HEK293 (cell line): ENCODE measurements at regions not wholly inside any gene's neighbourhood (a gene's known extent, or its start where the extent isn't known, plus 50 kb on each side); places are given as distances from the start of the nearest gene placed in this dataset.

Experiments
- CTCF ChIP-seq: fragments of 450-650 bp; formaldehyde crosslinking; IDR thresholded peaks from 2 replicates; pipeline ENCODE4 v1.5.1; 2016; ENCODE audit warnings: missing biosample characterization, missing genetic modification characterization
- KLF10 ChIP-seq: fragments of 450-650 bp; IDR thresholded peaks from 2 replicates; pipeline ENCODE4 v1.5.1; 2018; ENCODE audit warnings: missing biosample characterization, mild to moderate bottlenecking, missing genetic modification characterization
- TCF7L2 ChIP-seq: IDR thresholded peaks from 2 replicates; pipeline ENCODE4 v1.6.1; 2011; ENCODE audit warnings: low read depth, mild to moderate bottlenecking, inconsistent platforms, low read length, moderate library complexity, borderline replicate concordance
- ZFHX2 ChIP-seq: fragments of 450-650 bp; formaldehyde crosslinking; conservative IDR thresholded peaks from 2 replicates; pipeline ENCODE4 v1.5.1; 2016; ENCODE audit warnings: missing biosample characterization, missing genetic modification characterization
- ZNF138 ChIP-seq: fragments of 450-650 bp; formaldehyde crosslinking; IDR thresholded peaks from 2 replicates; pipeline ENCODE4 v1.5.1; 2016; ENCODE audit warnings: missing biosample characterization, missing genetic modification characterization, borderline replicate concordance
- ZNF37A ChIP-seq: fragments of 450-650 bp; IDR thresholded peaks from 2 replicates; pipeline ENCODE4 v1.5.1; 2018; ENCODE audit warnings: missing biosample characterization, missing genetic modification characterization
- ZNF670 ChIP-seq: fragments of 450-650 bp; formaldehyde crosslinking; IDR thresholded peaks from 2 replicates; pipeline ENCODE4 v1.5.1; 2016; ENCODE audit warnings: missing biosample characterization, missing genetic modification characterization, low read depth
- ZNF843 ChIP-seq: fragments of 450-650 bp; formaldehyde crosslinking; IDR thresholded peaks from 2 replicates; pipeline ENCODE4 v1.5.1; 2016; ENCODE audit warnings: missing biosample characterization, missing genetic modification characterization
- TF ChIP-seq, protein P1 (sequence below): IDR thresholded peaks from 2 replicates; pipeline ENCODE4 v1.6.1; 2011; ENCODE audit warnings: mild to moderate bottlenecking, low read depth, low read length, borderline replicate concordance
- TF ChIP-seq, protein P2 (sequence below): fragments of 450-650 bp; formaldehyde crosslinking; IDR thresholded peaks from 2 replicates; pipeline ENCODE4 v1.5.1; 2016; ENCODE audit warnings: missing biosample characterization, missing genetic modification characterization
- TF ChIP-seq, protein P3 (sequence below): fragments of 450-650 bp; formaldehyde crosslinking; IDR thresholded peaks from 2 replicates; pipeline ENCODE4 v1.5.1; 2016; ENCODE audit warnings: missing biosample characterization, missing genetic modification characterization

- TF ChIP-seq CTCF (tag by site-specific recombination) (no peak), ZFHX2 (no peak), ZNF138 (tag by site-specific recombination) (no peak), ZNF37A (tag by site-specific recombination) (no peak), ZNF843 (tag by site-specific recombination) (no peak), TCF7L2 (no peak), KLF10 (tag by site-specific recombination) (no peak), ZNF670 (no peak)
- TF ChIP-seq, protein P1, sequence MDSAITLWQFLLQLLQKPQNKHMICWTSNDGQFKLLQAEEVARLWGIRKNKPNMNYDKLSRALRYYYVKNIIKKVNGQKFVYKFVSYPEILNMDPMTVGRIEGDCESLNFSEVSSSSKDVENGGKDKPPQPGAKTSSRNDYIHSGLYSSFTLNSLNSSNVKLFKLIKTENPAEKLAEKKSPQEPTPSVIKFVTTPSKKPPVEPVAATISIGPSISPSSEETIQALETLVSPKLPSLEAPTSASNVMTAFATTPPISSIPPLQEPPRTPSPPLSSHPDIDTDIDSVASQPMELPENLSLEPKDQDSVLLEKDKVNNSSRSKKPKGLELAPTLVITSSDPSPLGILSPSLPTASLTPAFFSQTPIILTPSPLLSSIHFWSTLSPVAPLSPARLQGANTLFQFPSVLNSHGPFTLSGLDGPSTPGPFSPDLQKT: no peak
- TF ChIP-seq, protein P2, sequence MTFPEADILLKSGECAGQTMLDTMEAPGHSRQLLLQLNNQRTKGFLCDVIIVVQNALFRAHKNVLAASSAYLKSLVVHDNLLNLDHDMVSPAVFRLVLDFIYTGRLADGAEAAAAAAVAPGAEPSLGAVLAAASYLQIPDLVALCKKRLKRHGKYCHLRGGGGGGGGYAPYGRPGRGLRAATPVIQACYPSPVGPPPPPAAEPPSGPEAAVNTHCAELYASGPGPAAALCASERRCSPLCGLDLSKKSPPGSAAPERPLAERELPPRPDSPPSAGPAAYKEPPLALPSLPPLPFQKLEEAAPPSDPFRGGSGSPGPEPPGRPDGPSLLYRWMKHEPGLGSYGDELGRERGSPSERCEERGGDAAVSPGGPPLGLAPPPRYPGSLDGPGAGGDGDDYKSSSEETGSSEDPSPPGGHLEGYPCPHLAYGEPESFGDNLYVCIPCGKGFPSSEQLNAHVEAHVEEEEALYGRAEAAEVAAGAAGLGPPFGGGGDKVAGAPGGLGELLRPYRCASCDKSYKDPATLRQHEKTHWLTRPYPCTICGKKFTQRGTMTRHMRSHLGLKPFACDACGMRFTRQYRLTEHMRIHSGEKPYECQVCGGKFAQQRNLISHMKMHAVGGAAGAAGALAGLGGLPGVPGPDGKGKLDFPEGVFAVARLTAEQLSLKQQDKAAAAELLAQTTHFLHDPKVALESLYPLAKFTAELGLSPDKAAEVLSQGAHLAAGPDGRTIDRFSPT (tag by site-specific recombination): no peak
- TF ChIP-seq, protein P3, sequence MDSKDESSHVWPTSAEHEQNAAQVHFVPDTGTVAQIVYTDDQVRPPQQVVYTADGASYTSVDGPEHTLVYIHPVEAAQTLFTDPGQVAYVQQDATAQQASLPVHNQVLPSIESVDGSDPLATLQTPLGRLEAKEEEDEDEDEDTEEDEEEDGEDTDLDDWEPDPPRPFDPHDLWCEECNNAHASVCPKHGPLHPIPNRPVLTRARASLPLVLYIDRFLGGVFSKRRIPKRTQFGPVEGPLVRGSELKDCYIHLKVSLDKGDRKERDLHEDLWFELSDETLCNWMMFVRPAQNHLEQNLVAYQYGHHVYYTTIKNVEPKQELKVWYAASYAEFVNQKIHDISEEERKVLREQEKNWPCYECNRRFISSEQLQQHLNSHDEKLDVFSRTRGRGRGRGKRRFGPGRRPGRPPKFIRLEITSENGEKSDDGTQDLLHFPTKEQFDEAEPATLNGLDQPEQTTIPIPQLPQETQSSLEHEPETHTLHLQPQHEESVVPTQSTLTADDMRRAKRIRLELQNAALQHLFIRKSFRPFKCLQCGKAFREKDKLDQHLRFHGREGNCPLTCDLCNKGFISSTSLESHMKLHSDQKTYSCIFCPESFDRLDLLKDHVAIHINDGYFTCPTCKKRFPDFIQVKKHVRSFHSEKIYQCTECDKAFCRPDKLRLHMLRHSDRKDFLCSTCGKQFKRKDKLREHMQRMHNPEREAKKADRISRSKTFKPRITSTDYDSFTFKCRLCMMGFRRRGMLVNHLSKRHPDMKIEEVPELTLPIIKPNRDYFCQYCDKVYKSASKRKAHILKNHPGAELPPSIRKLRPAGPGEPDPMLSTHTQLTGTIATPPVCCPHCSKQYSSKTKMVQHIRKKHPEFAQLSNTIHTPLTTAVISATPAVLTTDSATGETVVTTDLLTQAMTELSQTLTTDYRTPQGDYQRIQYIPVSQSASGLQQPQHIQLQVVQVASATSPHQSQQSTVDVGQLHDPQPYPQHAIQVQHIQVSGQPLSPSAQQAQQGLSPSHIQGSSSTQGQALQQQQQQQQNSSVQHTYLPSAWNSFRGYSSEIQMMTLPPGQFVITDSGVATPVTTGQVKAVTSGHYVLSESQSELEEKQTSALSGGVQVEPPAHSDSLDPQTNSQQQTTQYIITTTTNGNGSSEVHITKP (tag by site-specific recombination): no peak
These were observed 107.1 kb upstream of the JAG1 start for GRCh38 chr20:10780901-10781300.
